ENCODE measurements at regions not wholly inside any gene's neighbourhood (a gene's known extent, or its start where the extent isn't known, plus 50 kb on each side); places are given as distances from the start of the nearest gene placed in this dataset.

GRCh38 chr15:35654332-35654731, 108.4 kb upstream of the DPH6 start:
- no peaks in the 10 kb centered on the region for H3K36me3 ChIP-seq (ENCODE audit: insufficient read depth)
- no peak overlapping the region for H3K4me2 ChIP-seq
- H4K20me1 ChIP-seq (ENCODE audit: insufficient read depth) = no peaks in the 10 kb centered on the region
- TF ChIP-seq CTCF (conservative IDR thresholded peaks at IDR 0.05; ENCODE audit: low read depth, low read length) = no peak
- no peak overlapping the region for H2AFZ ChIP-seq (ENCODE audit: low read depth)
- no peak overlapping the region for H3K4me3 ChIP-seq (IDR thresholded peaks at IDR 0.05; ENCODE audit: insufficient read depth, low read depth, low read length)
- no peaks in the 10 kb centered on the region for H3K4me1 ChIP-seq (ENCODE audit: low read depth, poor library complexity, severe bottlenecking)
- H3K27ac ChIP-seq = no peak overlapping the region
- no peaks in the 10 kb centered on the region for H3K27me3 ChIP-seq (ENCODE audit: insufficient read depth, low read depth)
- no peak overlapping the region for H3K9ac ChIP-seq
- H3K79me2 ChIP-seq (ENCODE audit: insufficient read depth, low read depth) = no peaks in the 10 kb centered on the region

- Histone ChIP-seq H3K4me3 (IDR thresholded peaks at IDR 0.05; ENCODE audit: insufficient read depth, low read depth, low read length) (no peak overlapping the region), H4K20me1 (ENCODE audit: insufficient read depth) (no peaks in the 10 kb centered on the region), H3K36me3 (ENCODE audit: insufficient read depth) (no peaks in the 10 kb centered on the region), H3K4me1 (ENCODE audit: low read depth, poor library complexity, severe bottlenecking) (no peaks in the 10 kb centered on the region), H3K9ac (no peak overlapping the region), H3K27me3 (ENCODE audit: insufficient read depth, low read depth) (no peaks in the 10 kb centered on the region), H3K79me2 (ENCODE audit: insufficient read depth, low read depth) (no peaks in the 10 kb centered on the region), H3K4me2 (no peak overlapping the region), H2AFZ (ENCODE audit: low read depth) (no peak overlapping the region), H3K27ac (no peak overlapping the region)
- TF ChIP-seq CTCF (conservative IDR thresholded peaks at IDR 0.05; ENCODE audit: low read depth, low read length) = no peak
Observed at GRCh38 chr15:35657679-35658311, 111.8 kb upstream of the DPH6 start.

- Histone ChIP-seq H3K4me1 (ENCODE audit: low read depth, poor library complexity, severe bottlenecking) (peaks cover 8% of the 10 kb centered on the region), H3K9ac (no peak overlapping the region), H4K20me1 (ENCODE audit: insufficient read depth) (no peaks in the 10 kb centered on the region), H3K36me3 (ENCODE audit: insufficient read depth) (no peaks in the 10 kb centered on the region), H3K27me3 (ENCODE audit: insufficient read depth, low read depth) (no peaks in the 10 kb centered on the region), H3K4me2 (no peak overlapping the region), H2AFZ (ENCODE audit: low read depth) (no peak overlapping the region), H3K27ac (no peak overlapping the region), H3K79me2 (ENCODE audit: insufficient read depth, low read depth) (no peaks in the 10 kb centered on the region), H3K4me3 (IDR thresholded peaks at IDR 0.05; ENCODE audit: insufficient read depth, low read depth, low read length) (no peak overlapping the region)
- no peak for TF ChIP-seq CTCF (conservative IDR thresholded peaks at IDR 0.05; ENCODE audit: low read depth, low read length)
Observed at GRCh38 chr15:35663956-35664355, 118.0 kb upstream of the DPH6 start.

- Histone ChIP-seq H3K36me3 (ENCODE audit: insufficient read depth) (no peaks in the 10 kb centered on the region), H4K20me1 (ENCODE audit: insufficient read depth) (no peaks in the 10 kb centered on the region)
Observed at GRCh38 chr15:35665896-35666536, 120.1 kb upstream of the DPH6 start.

More at GRCh38 chr15:35665896-35666536, 120.1 kb upstream of the DPH6 start:
- Histone ChIP-seq H3K4me3 (IDR thresholded peaks at IDR 0.05; ENCODE audit: insufficient read depth, low read depth, low read length) (no peak overlapping the region), H3K27me3 (ENCODE audit: insufficient read depth, low read depth) (no peaks in the 10 kb centered on the region), H3K27ac (no peak overlapping the region), H3K4me1 (ENCODE audit: low read depth, poor library complexity, severe bottlenecking) (peaks cover 8% of the 10 kb centered on the region), H2AFZ (ENCODE audit: low read depth) (no peak overlapping the region), H3K79me2 (ENCODE audit: insufficient read depth, low read depth) (no peaks in the 10 kb centered on the region), H3K4me2 (no peak overlapping the region), H3K9ac (no peak overlapping the region)
- TF ChIP-seq CTCF (conservative IDR thresholded peaks at IDR 0.05; ENCODE audit: low read depth, low read length) = no peak

Measured in KMS-11 (cell line).